SK-N-SH (cell line): ENCODE measurements at regions not wholly inside any gene's neighbourhood (a gene's known extent, or its start where the extent isn't known, plus 50 kb on each side); places are given as distances from the start of the nearest gene placed in this dataset.

Source experiments
- CTCF ChIA-PET: fragments of 300-600, 350-600 bp; formaldehyde crosslinking; extraction: SDS; loops from one replicate; lab custom pipeline; 2021; lab: Yijun Ruan, JAX
- POLR2A ChIA-PET: fragments of 350-600 bp; sonication (Branson Sonifier 250); formaldehyde crosslinking; extraction: SDS; loops from one replicate; lab custom pipeline; 2020; ENCODE audit warnings: antibody characterized with exemption, inconsistent platforms; lab: Yijun Ruan, JAX
- DNase-seq: peaks from one replicate; pipeline ENCODE4 v3.0.0; 2012
- H2AFZ ChIP-seq: fragments of 200-600 bp; sonication (generic); 2 replicates; pipeline ENCODE4 v1.8.1; 2016; ENCODE audit warnings: antibody characterized with exemption, mild to moderate bottlenecking, low read depth
- H3F3A ChIP-seq: fragments of 200-600 bp; sonication (generic); replicated peaks from 2 replicates; pipeline ENCODE3; 2016; ENCODE audit warnings: antibody characterized with exemption, mild to moderate bottlenecking; ENCODE audit not compliant: insufficient read depth
- H3K27ac ChIP-seq, 2 experiments: fragments of 200-500 bp in 1 of 2; fragments of 200-600 bp in 1 of 2; sonication (Bioruptor generic) in 1 of 2; sonication (generic), shearing (Covaris generic) in 1 of 2; 2 replicates each; pipeline versions ENCODE4 v1.5.1 to v1.6.1; 2014 to 2016; ENCODE audit warnings: low read depth in 2 of 2, inconsistent platforms in 1 of 2, low read length in 1 of 2, mild to moderate bottlenecking in 1 of 2, mixed read lengths in 1 of 2
- H3K27me3 ChIP-seq: fragments of 200-600 bp; sonication (generic), shearing (Covaris generic); 2 replicates; pipeline ENCODE4 v1.6.1; 2016; ENCODE audit warnings: mixed run types; ENCODE audit not compliant: insufficient read depth
- H3K36me3 ChIP-seq, 2 experiments: fragments of 200-500 bp in 1 of 2; fragments of 200-600 bp in 1 of 2; sonication (Bioruptor generic) in 1 of 2; sonication (generic) in 1 of 2; replicated peaks in 1 of 2; 2 replicates each; pipeline versions ENCODE3 to v1.5.1; 2014 to 2016; ENCODE audit warnings: low read length in 1 of 2, mild to moderate bottlenecking in 1 of 2; ENCODE audit not compliant: insufficient read depth in 2 of 2, control insufficient read depth in 1 of 2
- H3K4me1 ChIP-seq, 2 experiments: fragments of 200-500 bp in 1 of 2; fragments of 200-600 bp in 1 of 2; sonication (Bioruptor generic) in 1 of 2; sonication (generic), shearing (Covaris generic) in 1 of 2; 2 replicates each; pipeline versions ENCODE4 v1.5.1 to v1.6.1; 2014 to 2016; ENCODE audit warnings: low read depth in 1 of 2, low read length in 1 of 2, mixed run types in 1 of 2; ENCODE audit not compliant: insufficient read depth in 2 of 2, control insufficient read depth in 1 of 2
- H3K4me2 ChIP-seq: fragments of 200-600 bp; sonication (generic), shearing (Covaris generic); 2 replicates; pipeline ENCODE4 v1.6.1; 2017; ENCODE audit warnings: mixed run types
- H3K4me3 ChIP-seq, 2 experiments: fragments of 200-500 bp in 1 of 2; fragments of 200-600 bp in 1 of 2; sonication (Bioruptor generic) in 1 of 2; sonication (generic), shearing (Covaris generic) in 1 of 2; 2 replicates each; pipeline versions ENCODE4 v1.5.1 to v1.8.1; 2014 to 2016; ENCODE audit warnings: low read depth in 2 of 2, inconsistent platforms in 1 of 2, low read length in 1 of 2, mild to moderate bottlenecking in 1 of 2, mixed read lengths in 1 of 2, moderate library complexity in 1 of 2
- H3K79me2 ChIP-seq: fragments of 200-600 bp; sonication (generic); 2 replicates; pipeline ENCODE4 v1.8.1; 2017; ENCODE audit warnings: mild to moderate bottlenecking; ENCODE audit not compliant: insufficient read depth
- H3K9ac ChIP-seq: fragments of 200-600 bp; sonication (generic); 2 replicates; pipeline ENCODE4 v1.6.1; 2017; ENCODE audit warnings: mixed run types
- H3K9me2 ChIP-seq: fragments of 200-600 bp; sonication (generic); 2 replicates; pipeline ENCODE4 v1.6.1; 2017; ENCODE audit warnings: mixed run types
- H3K9me3 ChIP-seq: fragments of 200-600 bp; sonication (generic); 2 replicates; pipeline ENCODE4 v1.6.1; 2017; ENCODE audit warnings: mixed run types, mild to moderate bottlenecking, moderate library complexity
- H4K20me1 ChIP-seq: fragments of 200-600 bp; sonication (generic); 2 replicates; pipeline ENCODE4 v1.6.1; 2017; ENCODE audit warnings: mild to moderate bottlenecking, mixed run types; ENCODE audit not compliant: insufficient read depth
- CHD2 ChIP-seq: fragments of 150-350 bp; IDR thresholded peaks from 2 replicates; pipeline ENCODE4 v1.6.1; 2018; ENCODE audit warnings: low read length; ENCODE audit not compliant: partially characterized antibody
- ELF1 ChIP-seq: IDR thresholded peaks from 2 replicates; pipeline ENCODE4 v1.4.0; 2012
- EZH2phosphoT487 ChIP-seq: fragments of 200-600 bp; sonication (generic); IDR thresholded peaks from 2 replicates; pipeline ENCODE4 v1.6.1; 2017; ENCODE audit warnings: low read depth, mixed run types, mild to moderate bottlenecking, antibody characterized with exemption, moderate library complexity, borderline replicate concordance
- FOSL2 ChIP-seq: IDR thresholded peaks from 2 replicates; pipeline ENCODE4 v1.4.0; 2012; ENCODE audit warnings: low read depth, mild to moderate bottlenecking, moderate library complexity, borderline replicate concordance
- FOXM1 ChIP-seq: IDR thresholded peaks from 2 replicates; pipeline ENCODE4 v1.4.0; 2012; ENCODE audit warnings: low read depth, mild to moderate bottlenecking
- GATA2 ChIP-seq: sonication (generic); formaldehyde crosslinking; IDR thresholded peaks from 2 replicates; pipeline ENCODE4 v1.5.0; 2020; ENCODE audit warnings: mild to moderate bottlenecking, missing genetic modification reagents
- IRF3 ChIP-seq: fragments of 150-350 bp; IDR thresholded peaks from 2 replicates; pipeline ENCODE4 v1.6.1; 2016; ENCODE audit warnings: mild to moderate bottlenecking, low read depth, low read length
- JUND ChIP-seq: IDR thresholded peaks from 2 replicates; pipeline ENCODE4 v1.4.0; 2012
- MAX ChIP-seq: IDR thresholded peaks from 2 replicates; pipeline ENCODE4 v1.4.0; 2012; ENCODE audit warnings: low read depth
- MEF2A ChIP-seq: IDR thresholded peaks from 2 replicates; pipeline ENCODE4 v1.4.0; 2012; ENCODE audit warnings: low read depth, borderline replicate concordance
- MXI1 ChIP-seq: IDR thresholded peaks from 2 replicates; pipeline ENCODE4 v1.6.1; 2012; ENCODE audit warnings: mild to moderate bottlenecking, low read depth, low read length, improper control_type of control experiment
- NRF1 ChIP-seq: IDR thresholded peaks from 2 replicates; pipeline ENCODE4 v1.6.1; 2012; ENCODE audit warnings: low read depth, mild to moderate bottlenecking, low read length
- RAD21 ChIP-seq: IDR thresholded peaks from 2 replicates; pipeline ENCODE4 v1.6.1; 2012; ENCODE audit warnings: mild to moderate bottlenecking, low read length
- RCOR1 ChIP-seq: fragments of 150-350 bp; IDR thresholded peaks from 2 replicates; pipeline ENCODE4 v1.6.1; 2017; ENCODE audit warnings: antibody characterized with exemption, low read length
- REST ChIP-seq: IDR thresholded peaks from 2 replicates; pipeline ENCODE4 v1.6.1; 2012; ENCODE audit warnings: mild to moderate bottlenecking, low read depth, low read length, moderate library complexity
- RFX5 ChIP-seq: IDR thresholded peaks from 2 replicates; pipeline ENCODE4 v1.6.1; 2012; ENCODE audit warnings: mild to moderate bottlenecking, improper control_type of control experiment, low read length
- RXRA ChIP-seq: IDR thresholded peaks from 2 replicates; pipeline ENCODE4 v1.4.0; 2012; ENCODE audit warnings: low read depth, mild to moderate bottlenecking, borderline replicate concordance
- SIN3A ChIP-seq: IDR thresholded peaks from 2 replicates; pipeline ENCODE4 v1.6.1; 2012; ENCODE audit warnings: low read depth, mild to moderate bottlenecking, low read length, moderate library complexity, borderline replicate concordance
- TCF12 ChIP-seq: IDR thresholded peaks from 2 replicates; pipeline ENCODE4 v1.4.0; 2012
- TEAD4 ChIP-seq: IDR thresholded peaks from 2 replicates; pipeline ENCODE4 v1.4.0; 2012; ENCODE audit warnings: mild to moderate bottlenecking, borderline replicate concordance; ENCODE audit not compliant: insufficient read depth
- USF2 ChIP-seq: fragments of 150-350 bp; IDR thresholded peaks from 2 replicates; pipeline ENCODE4 v1.6.1; 2017; ENCODE audit warnings: antibody characterized with exemption, low read length, low read depth, borderline replicate concordance
- YY1 ChIP-seq: IDR thresholded peaks from 2 replicates; pipeline ENCODE4 v1.4.0; 2012; ENCODE audit warnings: low read depth, mild to moderate bottlenecking
- WGBS: methylation state at CpG from one replicate; pipeline ENCODE4 v1.1.6; 2017; ENCODE audit warnings: low lambda C conversion rate; 5-methylcytosine and 5-hydroxymethylcytosine counted together

- Histone ChIP-seq H3K79me2 (no peaks in the 10 kb centered on the region), H3K4me1 (no peaks in the 10 kb centered on the region), H3K36me3 (no peaks in the 10 kb centered on the region), H2AFZ (no peak overlapping the region), H3K4me2 (no peak overlapping the region), H3F3A (no peaks in the 10 kb centered on the region), H4K20me1 (no peaks in the 10 kb centered on the region), H3K4me3 (no peak overlapping the region), H3K9me2 (no peaks in the 10 kb centered on the region), H3K27me3 (peaks cover 5% of the 10 kb centered on the region; the same call in 1 of the 2 replicates), H3K27ac (no peak overlapping the region), H3K9me3 (no peaks in the 10 kb centered on the region), H3K9ac (no peak overlapping the region)
- WGBS: 4% methylated on average over 4 of the region's 4 CpGs
- TF ChIP-seq FOSL2 (no peak), RAD21 (no peak), USF2 (no peak), FOXM1 (no peak), TEAD4 (no peak), CHD2 (no peak), NRF1 (no peak), YY1 (no peak), MXI1 (no peak), RCOR1 (no peak), ELF1 (no peak), JUND (no peak), TCF12 (no peak), RXRA (no peak)
- ChIA-PET CTCF (no interaction called here), POLR2A (no interaction called here)
- DNase-seq: no peak
These were observed 200.3 kb upstream of the FAM83B start for GRCh38 chr6:54646069-54646950.

- no peaks in the 10 kb centered on the region for H3K79me2 ChIP-seq
- POLR2A ChIA-PET: no interaction called here
- H3K9ac ChIP-seq: no peak overlapping the region
- WGBS: 5% methylated on average over 8 of the region's 8 CpGs
- H3F3A ChIP-seq: no peaks in the 10 kb centered on the region
- H3K9me2 ChIP-seq: no peaks in the 10 kb centered on the region
- H2AFZ ChIP-seq: peak overlapping the region; percentile 73; the same call in 1 of the 2 replicates
- no peak overlapping the region for H3K27ac ChIP-seq
- H3K4me2 ChIP-seq: no peak overlapping the region
- H3K27me3 ChIP-seq: peaks cover 5% of the 10 kb centered on the region; the same call in 1 of the 2 replicates
- no peak overlapping the region for H3K4me3 ChIP-seq
- no peak for DNase-seq
- CTCF ChIA-PET: no interaction called here
- no peaks in the 10 kb centered on the region for H4K20me1 ChIP-seq
- H3K9me3 ChIP-seq: no peaks in the 10 kb centered on the region
- no peaks in the 10 kb centered on the region for H3K36me3 ChIP-seq
- no peaks in the 10 kb centered on the region for H3K4me1 ChIP-seq
- no peak for TF ChIP-seq NRF1
- TF ChIP-seq GATA2 (CRISPR knock-in tag): no peak
- no peak for TF ChIP-seq RFX5
- TF ChIP-seq IRF3: no peak
- TF ChIP-seq REST: no peak
- no peak for TF ChIP-seq SIN3A
- no peak for TF ChIP-seq MAX
- no peak for TF ChIP-seq MEF2A
- TF ChIP-seq YY1: no peak
- no peak for TF ChIP-seq MXI1
- no peak for TF ChIP-seq EZH2phosphoT487
These were observed 199.5 kb upstream of the FAM83B start for GRCh38 chr6:54646951-54647664.
